Right renal pelvis (tissue), 4 donors: ENCODE measurements at regions not wholly inside any gene's neighbourhood (a gene's known extent, or its start where the extent isn't known, plus 50 kb on each side); places are given as distances from the start of the nearest gene placed in this dataset.

Source experiments
- DNase-seq, 4 donors: peaks; one replicate each; pipeline ENCODE4 v3.0.0-alpha.2; 2013; ENCODE audit warnings: low read depth in 4 of 4, low spot score in 3 of 4, missing footprints in 1 of 4

DNA sequence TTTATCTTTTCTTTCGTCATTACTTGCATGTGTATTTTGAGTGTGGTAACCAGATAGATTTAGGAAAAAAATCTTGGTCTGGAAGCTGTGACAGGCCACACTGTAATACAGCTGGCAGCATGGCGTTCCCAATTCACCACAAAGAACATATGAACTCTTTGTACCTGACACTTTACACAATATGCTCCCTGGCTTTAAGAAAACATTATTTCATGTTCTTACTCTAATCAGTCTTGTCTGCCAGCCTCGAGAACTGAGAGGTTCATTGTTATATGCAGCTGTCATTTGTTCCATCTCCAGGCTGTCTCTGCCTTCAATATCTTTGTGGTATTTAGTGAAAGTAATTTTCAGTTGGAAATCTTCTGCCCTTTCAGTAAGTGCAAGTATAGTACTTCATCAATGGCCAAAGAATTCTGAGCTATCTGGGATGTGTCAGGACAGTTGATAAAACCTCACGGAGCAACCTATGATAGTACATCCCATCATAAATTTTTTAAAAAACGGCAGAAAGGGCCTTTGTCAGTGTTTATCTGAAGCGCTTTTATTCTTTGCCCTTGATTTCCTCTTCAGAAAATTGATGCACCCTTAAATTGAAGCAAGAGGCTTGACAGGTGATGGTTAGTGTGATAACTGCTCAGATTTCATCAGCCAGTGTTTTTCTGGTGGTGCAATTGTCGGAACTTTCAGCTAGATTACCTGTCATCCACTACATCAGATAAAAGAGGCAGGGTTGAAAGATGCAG is 146.3 kb upstream of the SP8 start:
- DNase-seq = no peak

DNA sequence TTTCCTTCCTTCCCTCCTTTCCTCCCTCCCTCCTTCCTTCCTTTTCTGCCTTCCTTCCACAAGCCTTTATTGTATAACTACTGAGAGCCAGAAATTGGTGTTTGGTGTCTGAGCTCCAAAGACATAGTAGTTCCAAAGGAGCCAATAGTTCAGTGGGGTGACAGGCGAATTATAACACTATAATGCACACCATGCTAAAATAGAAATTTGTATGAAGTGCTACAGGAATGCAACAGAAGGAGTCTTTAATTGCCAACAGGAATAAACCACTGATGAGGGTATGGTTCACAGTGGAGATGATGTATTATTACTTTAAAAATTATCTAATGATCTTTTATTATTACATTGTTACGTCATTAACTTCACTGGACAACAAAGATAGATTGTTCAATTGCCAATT is 158.8 kb upstream of the SP8 start:
- DNase-seq = no peak

- no peak for DNase-seq
Measured at GRCh38 chr7:20952916-20953315, 166.2 kb upstream of the SP8 start.

- DNase-seq = no peak
Measured at GRCh38 chr7:20954711-20955619, 168.3 kb upstream of the SP8 start.

GRCh38 chr7:20958572-20958971 is 171.9 kb upstream of the SP8 start:
- no peak for DNase-seq

DNA sequence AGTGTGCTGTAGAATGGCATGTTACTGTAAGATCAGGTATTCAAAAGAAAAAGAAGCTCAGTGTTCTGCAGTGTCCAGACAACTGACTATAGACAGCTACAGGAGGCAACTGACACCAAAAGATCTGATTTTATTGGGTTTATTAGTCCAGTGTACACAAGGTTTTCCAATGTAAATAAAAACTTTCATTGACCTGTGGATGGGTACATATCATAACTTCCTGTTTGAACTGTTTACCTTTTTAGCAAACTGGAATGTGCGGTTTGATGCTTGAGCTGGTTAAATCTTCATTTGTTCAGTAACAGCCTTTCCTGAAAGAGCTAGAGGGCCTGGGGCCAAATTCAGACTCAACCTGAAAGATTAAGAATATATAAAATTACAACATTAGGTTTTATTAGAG is 172.6 kb upstream of the SP8 start:
- no peak for DNase-seq

DNA sequence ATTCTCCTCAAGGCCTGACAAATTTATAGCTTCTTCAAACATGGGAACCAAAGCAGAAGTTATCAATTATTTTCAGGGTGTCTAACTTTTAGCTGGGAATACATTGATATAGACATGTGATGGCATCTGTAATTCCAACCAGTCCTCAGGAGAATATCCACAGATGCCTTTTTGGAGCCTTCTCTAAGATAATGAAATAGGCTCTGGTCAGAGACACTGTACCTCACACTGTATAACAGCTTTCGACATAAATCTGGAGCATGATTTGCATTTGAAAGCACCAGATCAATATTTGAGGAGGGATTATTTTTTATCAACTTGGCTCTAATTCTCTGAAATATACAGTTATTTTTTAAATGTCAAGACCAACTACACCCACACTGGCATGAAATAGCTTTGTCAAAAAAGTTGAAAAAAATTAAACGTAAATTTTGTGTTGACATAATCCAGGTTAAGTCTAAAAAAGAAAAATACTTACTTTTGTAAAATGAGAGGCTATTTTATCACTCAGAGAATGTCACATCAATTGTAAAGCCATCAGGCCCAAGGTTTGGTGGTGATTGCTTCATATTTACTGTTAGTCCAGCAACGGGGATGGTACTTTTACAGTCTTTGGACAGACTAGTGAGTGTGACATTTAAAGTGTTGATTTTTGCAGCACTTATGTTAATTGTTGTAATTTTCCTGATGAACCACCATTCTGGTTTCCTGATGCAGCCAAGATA is 177.0 kb upstream of the SP8 start:
- DNase-seq = no peak

- DNase-seq = no peak
Measured at GRCh38 chr7:20964281-20964918, 177.7 kb upstream of the SP8 start.

- DNase-seq = no peak
Measured at GRCh38 chr7:20971219-20971618, 184.5 kb upstream of the SP8 start.

GRCh38 chr7:20980232-20980631 is 193.5 kb upstream of the SP8 start:
- DNase-seq = no peak

DNA sequence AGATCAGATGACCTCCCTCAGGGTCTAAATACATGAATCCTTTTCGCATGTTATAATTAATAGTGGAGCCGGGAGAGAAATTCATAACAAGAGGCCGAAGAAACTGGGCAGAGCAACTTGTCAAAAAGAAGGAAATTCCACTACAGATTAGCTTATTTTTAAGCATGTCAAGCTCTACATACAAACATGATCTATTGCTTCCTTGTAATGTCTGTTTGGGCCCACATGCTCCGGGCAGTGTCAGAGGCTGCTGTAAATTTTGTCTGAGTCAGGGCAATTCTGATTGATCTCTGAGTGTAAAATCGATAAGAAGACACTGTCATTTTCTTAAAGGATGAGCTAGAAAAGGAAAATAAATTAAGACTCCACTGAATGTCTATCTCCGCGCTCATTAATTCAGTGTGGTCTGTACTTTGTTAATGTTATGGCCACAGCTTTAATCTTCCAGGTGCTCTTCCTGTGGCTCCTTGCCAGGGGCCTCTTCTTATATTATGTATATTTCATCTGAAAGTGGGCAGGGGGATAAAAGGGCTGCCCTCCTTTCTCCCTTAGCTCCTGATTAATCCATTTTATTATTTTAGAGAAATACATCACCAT is 194.1 kb upstream of the SP8 start:
- DNase-seq = no peak

DNA sequence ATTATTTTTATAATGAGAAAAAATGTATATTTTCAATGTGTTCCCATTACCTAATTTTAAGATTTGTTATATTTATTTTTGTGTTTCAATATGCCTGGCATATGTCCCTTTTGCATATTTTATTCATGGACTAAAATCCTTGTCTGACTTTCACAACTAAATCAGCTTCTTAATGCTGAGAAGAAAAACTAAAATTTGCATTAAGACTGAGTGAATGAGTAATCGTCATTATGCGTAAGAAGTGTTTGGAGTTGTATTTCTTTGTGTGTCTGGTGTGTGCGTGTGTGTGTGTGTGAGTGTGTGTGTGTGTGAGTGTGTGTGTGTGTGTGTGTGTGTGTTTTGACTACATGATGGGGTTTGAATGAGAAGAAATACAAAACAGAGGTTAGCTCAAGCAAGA is 201.7 kb upstream of the SP8 start:
- DNase-seq = no peak

- no peak for DNase-seq
Measured at GRCh38 chr7:20991544-20991943, 204.9 kb upstream of the SP8 start.

DNA sequence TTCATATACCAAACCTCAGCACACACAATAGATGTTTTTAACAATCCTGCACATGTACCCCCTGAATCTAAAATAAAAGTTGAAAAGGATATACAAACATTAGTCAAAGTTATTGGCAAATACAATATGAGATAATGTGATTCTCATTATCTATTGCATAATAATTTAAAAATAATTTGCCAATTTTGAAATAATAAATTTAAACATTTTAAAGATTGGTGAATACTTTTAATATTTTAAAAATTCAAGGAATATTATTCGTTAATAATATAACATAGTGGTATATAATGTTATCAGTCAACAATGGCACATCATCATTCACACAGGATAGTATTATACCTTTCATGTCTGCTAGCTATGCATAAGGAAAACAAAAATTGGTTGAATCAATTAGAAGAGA is 207.0 kb upstream of the SP8 start:
- DNase-seq = no peak

DNA sequence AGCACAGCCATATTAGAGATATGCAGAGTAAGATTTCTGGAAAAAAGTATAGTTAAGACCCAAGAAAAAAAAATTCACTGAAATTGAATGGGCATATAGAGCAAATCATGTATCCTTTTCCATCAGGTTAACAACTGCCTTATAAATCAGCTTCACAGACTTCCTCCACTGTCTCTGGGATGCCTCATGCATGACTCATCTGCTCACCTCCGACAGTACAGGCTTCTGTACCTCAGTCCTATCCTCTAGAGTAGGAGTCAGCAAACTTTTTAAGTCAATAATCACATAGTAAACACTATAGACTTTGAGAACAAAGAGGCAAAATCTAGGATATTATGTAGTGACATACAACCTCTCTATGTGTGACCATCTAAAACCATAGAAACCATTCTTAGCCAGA is 211.6 kb upstream of the SP8 start:
- DNase-seq = no peak

DNA sequence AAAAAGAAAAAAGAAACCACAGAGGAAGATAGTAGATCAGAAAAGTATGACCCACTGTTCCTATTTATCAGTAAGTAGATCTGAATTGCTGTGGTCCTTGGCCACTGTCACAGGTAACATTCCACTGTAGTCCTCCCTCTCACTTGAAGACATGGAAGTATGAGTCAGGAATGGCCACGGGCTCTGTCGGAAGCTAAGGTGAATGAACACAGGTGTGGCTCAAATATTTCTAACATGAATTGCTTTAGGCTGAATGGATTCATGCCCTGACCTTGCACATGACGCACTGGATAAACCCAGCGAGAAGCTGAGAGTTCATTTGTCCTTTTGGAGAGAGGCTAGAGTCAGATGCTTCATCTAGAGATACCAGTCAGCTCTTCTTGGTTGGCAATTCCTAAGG is 224.5 kb upstream of the SP8 start:
- DNase-seq = no peak

GRCh38 chr7:21013765-21014539 is 227.3 kb upstream of the SP8 start:
- no peak for DNase-seq

GRCh38 chr7:21020667-21021066 is 234.0 kb upstream of the SP8 start:
- DNase-seq = no peak

GRCh38 chr7:21023841-21024484 is 237.3 kb upstream of the SP8 start:
- no peak for DNase-seq
